AG20443 (cell line): ENCODE measurements at regions not wholly inside any gene's neighbourhood (a gene's known extent, or its start where the extent isn't known, plus 50 kb on each side); places are given as distances from the start of the nearest gene placed in this dataset.
A peak's percentile ranks its signal among the peaks of the same experiment; 100 is the strongest.
"Not testable (repeated sequence)": the region's sequence is repeated elsewhere in the genome, so short reads cannot be mapped to it uniquely, and the experiment has no call there.

Experiments used
- DNase-seq: peaks from one replicate; pipeline ENCODE4 v3.0.0; 2012; ENCODE audit warnings: low spot score, mixed read lengths

GRCh38 chr11:19627566-19627965 lies 85.1 kb upstream of the NAV2 start:
- DNase-seq, result no peak

GRCh38 chr11:19625438-19625837 lies 87.2 kb upstream of the NAV2 start:
- no peak for DNase-seq

- DNase-seq, result no peak
Observed at GRCh38 chr11:19617696-19618523, 94.7 kb upstream of the NAV2 start.

- no peak for DNase-seq
Observed at GRCh38 chr11:19615341-19616183, 97.1 kb upstream of the NAV2 start.

- no peak for DNase-seq
Observed at GRCh38 chr11:19614370-19614940, 98.2 kb upstream of the NAV2 start.

- not testable (repeated sequence) for DNase-seq
Observed at GRCh38 chr11:19612025-19612424, 100.6 kb upstream of the NAV2 start.

- DNase-seq, result no peak
Observed at GRCh38 chr11:19607656-19608360, 104.8 kb upstream of the NAV2 start.

- DNase-seq, result no peak
Observed at GRCh38 chr11:19606856-19607655, 105.6 kb upstream of the NAV2 start.

GRCh38 chr11:19605520-19606371 lies 106.9 kb upstream of the NAV2 start:
- peak; percentile 80 for DNase-seq

- no peak for DNase-seq
Observed at GRCh38 chr11:19604679-19605375, 107.8 kb upstream of the NAV2 start.

GRCh38 chr11:19603771-19604170 lies 108.9 kb upstream of the NAV2 start:
- DNase-seq, result no peak

GRCh38 chr11:19602891-19603290 lies 109.7 kb upstream of the NAV2 start:
- DNase-seq, result no peak

- DNase-seq, result no peak
Observed at GRCh38 chr11:19602406-19602805, 110.2 kb upstream of the NAV2 start.

- DNase-seq, result no peak
Observed at GRCh38 chr11:19601235-19601634, 111.4 kb upstream of the NAV2 start.

GRCh38 chr11:19599681-19600080 lies 113.0 kb upstream of the NAV2 start:
- DNase-seq, result no peak

- no peak for DNase-seq
Observed at GRCh38 chr11:19598876-19599486, 113.7 kb upstream of the NAV2 start.

- DNase-seq, result no peak
Observed at GRCh38 chr11:19598456-19598855, 114.2 kb upstream of the NAV2 start.

- no peak for DNase-seq
Observed at GRCh38 chr11:19597876-19598275, 114.8 kb upstream of the NAV2 start.

GRCh38 chr11:19597206-19597605 lies 115.4 kb upstream of the NAV2 start:
- peak; percentile 76 for DNase-seq
